ENCODE measurements at regions not wholly inside any gene's neighbourhood (a gene's known extent, or its start where the extent isn't known, plus 50 kb on each side); places are given as distances from the start of the nearest gene placed in this dataset.
A peak's percentile ranks its signal among the peaks of the same experiment; 100 is the strongest.

DNA sequence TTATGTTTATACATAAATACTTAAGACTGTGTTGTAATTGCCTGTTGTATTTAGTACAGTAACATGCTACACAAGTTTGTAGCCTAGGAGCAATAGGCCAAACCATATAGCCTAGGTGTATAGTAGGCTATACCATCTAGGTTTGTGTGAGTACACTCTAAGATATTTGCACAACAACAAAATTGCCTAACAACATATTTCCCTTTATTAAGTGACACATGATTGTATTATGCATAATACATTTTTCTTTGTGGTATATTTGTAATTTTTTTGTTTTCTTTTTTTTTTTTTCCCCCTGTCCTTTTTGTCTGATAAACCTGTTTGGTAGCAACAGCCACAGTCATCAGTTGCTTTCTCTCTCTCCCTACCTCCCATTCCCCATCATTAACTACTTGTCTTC, 945.6 kb downstream of the ZPLD1 start:
- no peak for TF ChIP-seq GATA1 (IDR thresholded peaks at IDR 0.05; ENCODE audit: low read depth, low read length)
- TF ChIP-seq POLR2A (IDR thresholded peaks at IDR 0.05; ENCODE audit: low read length), result no peak
- DNase-seq, result no peak

- TF ChIP-seq POLR2A (IDR thresholded peaks at IDR 0.05; ENCODE audit: low read length) (no peak), GATA1 (IDR thresholded peaks at IDR 0.05; ENCODE audit: low read depth, low read length) (no peak)
- no peak for DNase-seq
Measured at GRCh38 chr3:103381296-103382079, 946.7 kb downstream of the ZPLD1 start.

- TF ChIP-seq GATA1 (IDR thresholded peaks at IDR 0.05; ENCODE audit: low read depth, low read length) (no peak), POLR2A (IDR thresholded peaks at IDR 0.05; ENCODE audit: low read length) (no peak)
- no peak for DNase-seq
Measured at GRCh38 chr3:103385961-103386656, 951.3 kb downstream of the ZPLD1 start.

DNA sequence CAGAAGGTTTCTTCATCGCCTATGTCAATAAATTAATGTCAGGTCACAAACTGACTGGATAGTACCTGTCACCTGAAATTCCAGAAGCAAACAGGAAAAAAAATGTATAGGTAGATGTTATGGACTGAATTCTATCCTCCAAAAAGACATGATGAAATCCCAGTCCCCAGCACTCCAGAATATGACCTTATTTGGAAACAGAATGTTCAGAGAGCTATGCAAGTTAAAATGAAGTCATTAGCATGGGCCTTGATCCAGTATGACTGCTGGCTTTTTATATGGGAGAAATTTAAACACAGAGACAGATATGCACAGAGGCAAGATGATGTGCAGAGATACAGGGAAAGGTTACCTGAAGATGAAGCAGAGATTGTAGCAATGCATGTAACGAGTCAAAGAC, 953.4 kb downstream of the ZPLD1 start:
- no peak for DNase-seq
- TF ChIP-seq POLR2A (IDR thresholded peaks at IDR 0.05; ENCODE audit: low read length) (no peak), GATA1 (IDR thresholded peaks at IDR 0.05; ENCODE audit: low read depth, low read length) (no peak)

GRCh38 chr3:103389356-103389755, 954.5 kb downstream of the ZPLD1 start:
- DNase-seq, result no peak
- TF ChIP-seq GATA1 (IDR thresholded peaks at IDR 0.05; ENCODE audit: low read depth, low read length) (no peak), POLR2A (IDR thresholded peaks at IDR 0.05; ENCODE audit: low read length) (no peak)

- TF ChIP-seq POLR2A (IDR thresholded peaks at IDR 0.05; ENCODE audit: low read length) (no peak), GATA1 (IDR thresholded peaks at IDR 0.05; ENCODE audit: low read depth, low read length) (no peak)
- no peak for DNase-seq
Measured at GRCh38 chr3:103393395-103394186, 958.8 kb downstream of the ZPLD1 start.

DNA sequence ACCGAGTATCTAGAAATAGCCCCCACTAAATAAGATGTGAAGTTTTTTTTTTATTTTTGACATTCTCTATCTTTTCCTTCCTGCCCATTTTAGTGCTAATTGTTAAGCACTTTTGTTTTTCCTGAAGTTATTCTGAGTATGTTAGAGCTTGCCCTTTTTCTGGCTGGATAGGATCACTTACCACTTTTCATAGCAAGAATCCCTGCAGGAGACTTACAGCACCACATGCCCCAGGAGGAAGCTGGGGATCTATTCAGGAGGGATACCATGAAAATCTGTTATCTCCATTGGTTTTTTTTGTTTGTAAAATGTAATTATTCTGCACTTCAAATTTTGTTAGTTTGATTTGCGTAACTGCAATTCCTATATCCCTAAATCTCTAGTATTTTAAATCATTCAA, 968.4 kb downstream of the ZPLD1 start:
- TF ChIP-seq POLR2A (IDR thresholded peaks at IDR 0.05; ENCODE audit: low read length) (no peak), GATA1 (IDR thresholded peaks at IDR 0.05; ENCODE audit: low read depth, low read length) (no peak)
- no peak for DNase-seq

GRCh38 chr3:103406320-103406850, 971.6 kb downstream of the ZPLD1 start:
- DNase-seq, result no peak
- no peak for TF ChIP-seq GATA1 (IDR thresholded peaks at IDR 0.05; ENCODE audit: low read depth, low read length)

DNA sequence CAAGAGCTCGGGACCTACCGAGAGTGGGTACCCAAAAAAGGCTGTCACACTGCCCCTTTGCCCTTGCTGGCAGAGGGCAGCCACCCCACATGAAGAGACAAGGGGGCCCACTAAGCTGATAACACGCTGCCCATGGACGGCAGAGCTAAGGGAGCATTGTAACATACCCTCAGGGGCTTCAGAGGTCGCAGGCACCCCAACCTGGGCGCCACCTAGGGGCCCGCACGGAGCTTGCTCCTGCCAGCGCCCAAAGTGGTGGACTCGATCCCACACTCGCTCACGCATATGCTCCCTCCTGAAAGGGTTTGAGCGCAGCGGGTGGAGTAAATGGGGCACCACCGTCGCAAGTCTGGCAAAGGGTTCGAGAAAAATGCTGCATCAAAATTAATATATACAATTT, 975.4 kb downstream of the ZPLD1 start:
- DNase-seq, result peak in 1 of 2 experiments; percentile 1
- TF ChIP-seq GATA1 (IDR thresholded peaks at IDR 0.05; ENCODE audit: low read depth, low read length) (no peak), POLR2A (IDR thresholded peaks at IDR 0.05; ENCODE audit: low read length) (no peak)

GRCh38 chr3:103421460-103421859, 986.6 kb downstream of the ZPLD1 start:
- TF ChIP-seq POLR2A (IDR thresholded peaks at IDR 0.05; ENCODE audit: low read length) (no peak), GATA1 (IDR thresholded peaks at IDR 0.05; ENCODE audit: low read depth, low read length) (no peak)
- no peak for DNase-seq

GRCh38 chr3:103437883-103438282, 1003.1 kb downstream of the ZPLD1 start:
- no peak for DNase-seq
- TF ChIP-seq GATA1 (IDR thresholded peaks at IDR 0.05; ENCODE audit: low read depth, low read length) (no peak), POLR2A (IDR thresholded peaks at IDR 0.05; ENCODE audit: low read length) (no peak)

- DNase-seq, result peak in 1 of 2 experiments; percentile 1
- TF ChIP-seq GATA1 (IDR thresholded peaks at IDR 0.05; ENCODE audit: low read depth, low read length) (no peak), POLR2A (IDR thresholded peaks at IDR 0.05; ENCODE audit: low read length) (no peak)
Measured at GRCh38 chr3:103440539-103441203, 1005.9 kb downstream of the ZPLD1 start.

GRCh38 chr3:103446953-103447629, 1012.3 kb downstream of the ZPLD1 start:
- TF ChIP-seq GATA1 (IDR thresholded peaks at IDR 0.05; ENCODE audit: low read depth, low read length) (no peak), POLR2A (IDR thresholded peaks at IDR 0.05; ENCODE audit: low read length) (no peak)
- DNase-seq, result no peak
